HG03039 (cell line): ENCODE measurements at regions not wholly inside any gene's neighbourhood (a gene's known extent, or its start where the extent isn't known, plus 50 kb on each side); places are given as distances from the start of the nearest gene placed in this dataset.

Experiments
- ATAC-seq: cut with Tn5 transposase; IDR thresholded peaks from one replicate; pipeline ENCODE4 v1.9.1; 2021; ENCODE audit warnings: mild to moderate bottlenecking, moderate library complexity; ENCODE audit not compliant: unreplicated experiment

- ATAC-seq, result no peak
Measured at GRCh38 chr18:73966954-73967353, 180.7 kb downstream of the FBXO15 start.

- peak; percentile 62 for ATAC-seq
Measured at GRCh38 chr18:73962256-73962655, 185.4 kb downstream of the FBXO15 start.

- peak; percentile 15 for ATAC-seq
Measured at GRCh38 chr18:73961804-73962203, 185.8 kb downstream of the FBXO15 start.

- ATAC-seq, result no peak
Measured at GRCh38 chr18:73959352-73959751, 188.3 kb downstream of the FBXO15 start.

- ATAC-seq, result no peak
Measured at GRCh38 chr18:73954268-73954667, 193.4 kb downstream of the FBXO15 start.

- no peak for ATAC-seq
Measured at GRCh38 chr18:73952296-73952946, 195.2 kb downstream of the FBXO15 start.

- no peak for ATAC-seq
Measured at GRCh38 chr18:73950116-73950700, 197.4 kb downstream of the FBXO15 start.

- no peak for ATAC-seq
Measured at GRCh38 chr18:73948497-73948896, 199.1 kb downstream of the FBXO15 start.

- no peak for ATAC-seq
Measured at GRCh38 chr18:73948084-73948483, 199.6 kb downstream of the FBXO15 start.

- no peak for ATAC-seq
Measured at GRCh38 chr18:73947180-73947921, 200.3 kb downstream of the FBXO15 start.

- ATAC-seq, result no peak
Measured at GRCh38 chr18:73945130-73945792, 202.4 kb downstream of the FBXO15 start.

- ATAC-seq, result no peak
Measured at GRCh38 chr18:73944715-73945114, 202.9 kb downstream of the FBXO15 start.

GRCh38 chr18:73943763-73944162 is 203.9 kb downstream of the FBXO15 start:
- no peak for ATAC-seq

- no peak for ATAC-seq
Measured at GRCh38 chr18:73942956-73943355, 204.7 kb downstream of the FBXO15 start.

GRCh38 chr18:73942081-73942625 is 205.5 kb downstream of the FBXO15 start:
- no peak for ATAC-seq

- no peak for ATAC-seq
Measured at GRCh38 chr18:73940721-73941120, 206.9 kb downstream of the FBXO15 start.

- no peak for ATAC-seq
Measured at GRCh38 chr18:73939391-73939790, 208.2 kb downstream of the FBXO15 start.

GRCh38 chr18:73933685-73934084 is 213.9 kb downstream of the FBXO15 start:
- ATAC-seq, result no peak

GRCh38 chr18:73932976-73933375 is 214.7 kb downstream of the FBXO15 start:
- ATAC-seq, result no peak

GRCh38 chr18:73927496-73927895 is 220.1 kb downstream of the FBXO15 start:
- no peak for ATAC-seq

- ATAC-seq, result no peak
Measured at GRCh38 chr18:73924836-73925235, 222.8 kb downstream of the FBXO15 start.
